ENCODE measurements at regions not wholly inside any gene's neighbourhood (a gene's known extent, or its start where the extent isn't known, plus 50 kb on each side); places are given as distances from the start of the nearest gene placed in this dataset.

- intact Hi-C loops (cut with DNase I): no loop called here
- H3K4me1 ChIP-seq: no peaks in the 10 kb centered on the region
- H3K27ac ChIP-seq: no peak overlapping the region
- 35 to 41% methylated on average over 3 of the region's 3 CpGs for WGBS, 2 donors
- no peaks in the 10 kb centered on the region for H3K36me3 ChIP-seq
- DNase-seq: no peak
- H3K9me3 ChIP-seq: no peaks in the 10 kb centered on the region
- H3K27me3 ChIP-seq: no peaks in the 10 kb centered on the region
- TF ChIP-seq POLR2A (IDR thresholded peaks at IDR 0.05) (no peak), CTCF (IDR thresholded peaks at IDR 0.05) (no peak)
- H3K4me3 ChIP-seq (replicated peaks in 1 of 3): no peak overlapping the region
Measured at GRCh38 chr16:59168461-59169114, 434.5 kb upstream of the GOT2 start.

GRCh38 chr16:59164461-59164860 is 430.3 kb upstream of the GOT2 start:
- 73 to 79% methylated on average over 2 of the region's 2 CpGs for WGBS, 2 donors
- intact Hi-C loops (cut with DNase I): no loop called here

GRCh38 chr16:59163371-59164055 is 429.4 kb upstream of the GOT2 start:
- H3K4me3 ChIP-seq (replicated peaks in 1 of 3): no peak overlapping the region
- no peak for TF ChIP-seq POLR2A (IDR thresholded peaks at IDR 0.05)
- no peak for TF ChIP-seq CTCF (IDR thresholded peaks at IDR 0.05)
- 66 to 73% methylated on average over 3 of the region's 3 CpGs for WGBS, 2 donors

More at GRCh38 chr16:59164461-59164860, 430.3 kb upstream of the GOT2 start:
- TF ChIP-seq POLR2A (IDR thresholded peaks at IDR 0.05) (no peak), CTCF (IDR thresholded peaks at IDR 0.05) (no peak)
- Histone ChIP-seq H3K27me3 (no peaks in the 10 kb centered on the region), H3K9me3 (no peaks in the 10 kb centered on the region), H3K27ac (no peak overlapping the region), H3K4me3 (replicated peaks in 1 of 3) (no peak overlapping the region), H3K36me3 (no peaks in the 10 kb centered on the region), H3K4me1 (no peaks in the 10 kb centered on the region)
- DNase-seq: no peak

GRCh38 chr16:59161679-59162078 is 427.6 kb upstream of the GOT2 start:
- no peak for TF ChIP-seq POLR2A (IDR thresholded peaks at IDR 0.05)
- no peak for TF ChIP-seq CTCF (IDR thresholded peaks at IDR 0.05)
- H3K27ac ChIP-seq: no peak overlapping the region
- intact Hi-C loops (cut with DNase I): no loop called here
- H3K27me3 ChIP-seq: no peaks in the 10 kb centered on the region
- no peak for DNase-seq
- 70 to 75% methylated on average over 3 of the region's 3 CpGs for WGBS, 2 donors
- no peaks in the 10 kb centered on the region for H3K36me3 ChIP-seq
- no peaks in the 10 kb centered on the region for H3K9me3 ChIP-seq
- H3K4me3 ChIP-seq (replicated peaks in 1 of 3): no peak overlapping the region
- no peaks in the 10 kb centered on the region for H3K4me1 ChIP-seq

More at GRCh38 chr16:59163371-59164055, 429.4 kb upstream of the GOT2 start:
- no peaks in the 10 kb centered on the region for H3K4me1 ChIP-seq
- no peaks in the 10 kb centered on the region for H3K27me3 ChIP-seq
- no peak for DNase-seq
- no peaks in the 10 kb centered on the region for H3K36me3 ChIP-seq
- H3K9me3 ChIP-seq: no peaks in the 10 kb centered on the region
- no peak overlapping the region for H3K27ac ChIP-seq
- intact Hi-C loops (cut with DNase I): no loop called here

DNA sequence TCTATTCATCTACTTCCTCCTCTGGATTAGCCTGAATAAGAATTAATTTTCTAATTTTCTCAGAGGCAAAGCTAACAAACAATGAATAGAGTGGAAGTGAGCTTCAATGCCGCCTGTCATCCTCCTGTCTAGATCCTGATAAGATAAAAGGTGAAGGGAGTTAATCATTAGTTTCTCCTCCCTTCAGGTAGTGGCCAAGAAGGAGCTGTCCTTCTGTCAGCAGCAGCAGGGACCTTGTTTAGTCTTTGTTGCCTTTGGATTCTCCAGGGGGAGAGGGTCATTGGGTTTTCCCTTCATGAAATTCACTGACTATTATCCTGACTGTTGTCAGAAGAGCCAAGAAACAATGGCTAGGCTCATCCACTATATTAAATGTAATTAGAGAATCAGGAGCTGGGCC is 420.2 kb upstream of the GOT2 start:
- intact Hi-C loops (cut with DNase I): no loop called here
- H3K9me3 ChIP-seq: no peaks in the 10 kb centered on the region
- no peak overlapping the region for H3K27ac ChIP-seq
- H3K4me1 ChIP-seq: no peaks in the 10 kb centered on the region
- 62 to 79% methylated on average over 1 of the region's 1 CpG for WGBS, 2 donors
- DNase-seq: no peak
- no peaks in the 10 kb centered on the region for H3K36me3 ChIP-seq
- TF ChIP-seq CTCF (IDR thresholded peaks at IDR 0.05) (no peak), POLR2A (IDR thresholded peaks at IDR 0.05) (no peak)
- no peaks in the 10 kb centered on the region for H3K27me3 ChIP-seq
- H3K4me3 ChIP-seq (replicated peaks in 1 of 3): no peak overlapping the region
